SK-N-SH treated with all-trans-retinoic acid at 6 μM for 48 hours (cell line): ENCODE measurements at regions not wholly inside any gene's neighbourhood (a gene's known extent, or its start where the extent isn't known, plus 50 kb on each side); places are given as distances from the start of the nearest gene placed in this dataset.

Experiments
- ARNTL ChIP-seq: fragments of 450-650 bp; formaldehyde crosslinking; IDR thresholded peaks from 2 replicates; pipeline ENCODE4 v1.5.0; 2020; ENCODE audit warnings: low read depth, mild to moderate bottlenecking, moderate library complexity, borderline replicate concordance
- GLIS3 ChIP-seq: fragments of 250-450 bp; sonication (Bioruptor Pico); IDR thresholded peaks from 2 replicates; pipeline ENCODE4 v1.5.0; 2020; ENCODE audit warnings: mild to moderate bottlenecking, moderate library complexity
- PPARA ChIP-seq: fragments of 250-450 bp; sonication (Bioruptor Pico); IDR thresholded peaks from 2 replicates; pipeline ENCODE4 v1.5.0; 2020; ENCODE audit warnings: mild to moderate bottlenecking, borderline replicate concordance
- RARB ChIP-seq: fragments of 250-450 bp; sonication (Bioruptor Pico); IDR thresholded peaks from 2 replicates; pipeline ENCODE4 v1.8.0; 2021; ENCODE audit warnings: mild to moderate bottlenecking, moderate library complexity
- ZFP3 ChIP-seq: fragments of 250-450 bp; sonication (Bioruptor Pico); IDR thresholded peaks from 2 replicates; pipeline ENCODE4 v1.5.0; 2020; ENCODE audit warnings: mild to moderate bottlenecking, moderate library complexity
- ZFP30 ChIP-seq: fragments of 450-650 bp; formaldehyde crosslinking; IDR thresholded peaks from 2 replicates; pipeline ENCODE4 v1.5.0; 2022; ENCODE audit warnings: mild to moderate bottlenecking, moderate library complexity
- TF ChIP-seq, protein P1 (sequence below): fragments of 250-450 bp; sonication (Bioruptor Pico); IDR thresholded peaks from 2 replicates; pipeline ENCODE4 v1.5.1; 2021; ENCODE audit warnings: mild to moderate bottlenecking, moderate library complexity
- TF ChIP-seq, protein P2 (sequence below): fragments of 250-450 bp; sonication (Bioruptor Pico); IDR thresholded peaks from 2 replicates; pipeline ENCODE4 v1.8.0; 2020; ENCODE audit warnings: mild to moderate bottlenecking, moderate library complexity, borderline replicate concordance
- TF ChIP-seq, protein P3 (sequence below): fragments of 250-450 bp; sonication (Bioruptor Pico); IDR thresholded peaks from 2 replicates; pipeline ENCODE4 v1.5.1; 2020; ENCODE audit warnings: low read depth, mild to moderate bottlenecking, moderate library complexity

DNA sequence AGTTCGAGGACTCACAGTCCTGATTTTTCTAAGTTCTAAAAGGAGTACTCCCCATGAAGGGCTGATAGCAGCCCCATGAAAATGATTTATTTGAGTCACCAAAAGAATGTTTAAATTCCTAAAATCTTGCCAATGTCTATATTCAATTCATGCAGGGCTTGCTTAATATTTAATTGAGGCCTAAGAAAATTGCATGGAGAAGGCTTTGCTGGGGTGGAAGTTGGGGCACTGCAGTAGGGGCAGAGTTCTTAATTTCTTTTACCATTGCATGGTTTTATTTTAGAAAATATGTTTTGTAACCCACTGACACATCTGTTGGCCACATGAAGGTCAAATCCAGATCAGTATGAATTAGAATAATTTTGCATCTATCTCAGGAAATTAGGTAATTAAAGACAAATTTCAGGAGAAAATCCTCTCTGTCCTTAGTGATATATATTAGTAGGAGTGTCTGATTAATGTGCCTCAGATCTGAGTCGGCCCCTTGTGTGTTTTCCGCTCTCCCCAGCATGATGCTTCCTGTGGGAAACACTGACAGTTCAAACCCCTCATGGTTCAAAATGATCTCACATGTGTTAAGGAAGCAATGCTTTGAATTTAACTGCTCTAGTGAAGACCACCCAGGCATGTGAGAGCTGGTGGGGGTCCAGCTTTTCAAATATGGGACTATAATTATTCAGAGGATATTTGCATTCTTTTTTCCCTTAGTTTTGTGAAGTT is 54.0 kb upstream of the EGFL6 start:
- TF ChIP-seq GLIS3 (CRISPR knock-in tag): no peak
- no peak for TF ChIP-seq ZFP30 (CRISPR knock-in tag)
- TF ChIP-seq, protein P1, sequence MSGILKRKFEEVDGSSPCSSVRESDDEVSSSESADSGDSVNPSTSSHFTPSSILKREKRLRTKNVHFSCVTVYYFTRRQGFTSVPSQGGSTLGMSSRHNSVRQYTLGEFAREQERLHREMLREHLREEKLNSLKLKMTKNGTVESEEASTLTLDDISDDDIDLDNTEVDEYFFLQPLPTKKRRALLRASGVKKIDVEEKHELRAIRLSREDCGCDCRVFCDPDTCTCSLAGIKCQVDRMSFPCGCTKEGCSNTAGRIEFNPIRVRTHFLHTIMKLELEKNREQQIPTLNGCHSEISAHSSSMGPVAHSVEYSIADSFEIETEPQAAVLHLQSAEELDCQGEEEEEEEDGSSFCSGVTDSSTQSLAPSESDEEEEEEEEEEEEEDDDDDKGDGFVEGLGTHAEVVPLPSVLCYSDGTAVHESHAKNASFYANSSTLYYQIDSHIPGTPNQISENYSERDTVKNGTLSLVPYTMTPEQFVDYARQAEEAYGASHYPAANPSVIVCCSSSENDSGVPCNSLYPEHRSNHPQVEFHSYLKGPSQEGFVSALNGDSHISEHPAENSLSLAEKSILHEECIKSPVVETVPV (CRISPR knock-in tag): no peak
- TF ChIP-seq ZFP3 (CRISPR knock-in tag): no peak
- TF ChIP-seq, protein P2, sequence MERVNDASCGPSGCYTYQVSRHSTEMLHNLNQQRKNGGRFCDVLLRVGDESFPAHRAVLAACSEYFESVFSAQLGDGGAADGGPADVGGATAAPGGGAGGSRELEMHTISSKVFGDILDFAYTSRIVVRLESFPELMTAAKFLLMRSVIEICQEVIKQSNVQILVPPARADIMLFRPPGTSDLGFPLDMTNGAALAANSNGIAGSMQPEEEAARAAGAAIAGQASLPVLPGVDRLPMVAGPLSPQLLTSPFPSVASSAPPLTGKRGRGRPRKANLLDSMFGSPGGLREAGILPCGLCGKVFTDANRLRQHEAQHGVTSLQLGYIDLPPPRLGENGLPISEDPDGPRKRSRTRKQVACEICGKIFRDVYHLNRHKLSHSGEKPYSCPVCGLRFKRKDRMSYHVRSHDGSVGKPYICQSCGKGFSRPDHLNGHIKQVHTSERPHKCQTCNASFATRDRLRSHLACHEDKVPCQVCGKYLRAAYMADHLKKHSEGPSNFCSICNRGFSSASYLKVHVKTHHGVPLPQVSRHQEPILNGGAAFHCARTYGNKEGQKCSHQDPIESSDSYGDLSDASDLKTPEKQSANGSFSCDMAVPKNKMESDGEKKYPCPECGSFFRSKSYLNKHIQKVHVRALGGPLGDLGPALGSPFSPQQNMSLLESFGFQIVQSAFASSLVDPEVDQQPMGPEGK: no peak
- no peak for TF ChIP-seq RARB (CRISPR knock-in tag)
- TF ChIP-seq, protein P3, sequence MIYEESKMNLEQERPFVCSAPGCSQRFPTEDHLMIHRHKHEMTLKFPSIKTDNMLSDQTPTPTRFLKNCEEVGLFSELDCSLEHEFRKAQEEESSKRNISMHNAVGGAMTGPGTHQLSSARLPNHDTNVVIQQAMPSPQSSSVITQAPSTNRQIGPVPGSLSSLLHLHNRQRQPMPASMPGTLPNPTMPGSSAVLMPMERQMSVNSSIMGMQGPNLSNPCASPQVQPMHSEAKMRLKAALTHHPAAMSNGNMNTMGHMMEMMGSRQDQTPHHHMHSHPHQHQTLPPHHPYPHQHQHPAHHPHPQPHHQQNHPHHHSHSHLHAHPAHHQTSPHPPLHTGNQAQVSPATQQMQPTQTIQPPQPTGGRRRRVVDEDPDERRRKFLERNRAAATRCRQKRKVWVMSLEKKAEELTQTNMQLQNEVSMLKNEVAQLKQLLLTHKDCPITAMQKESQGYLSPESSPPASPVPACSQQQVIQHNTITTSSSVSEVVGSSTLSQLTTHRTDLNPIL: no peak
- no peak for TF ChIP-seq PPARA (CRISPR knock-in tag)
- no peak for TF ChIP-seq ARNTL (CRISPR knock-in tag)
